Fibroblast of peridontal ligament (primary cell): ENCODE measurements at regions not wholly inside any gene's neighbourhood (a gene's known extent, or its start where the extent isn't known, plus 50 kb on each side); places are given as distances from the start of the nearest gene placed in this dataset.

Source experiments
- DNase-seq: peaks from one replicate; pipeline ENCODE4 v3.0.0-alpha.2; 2010; ENCODE audit errors: extremely low read depth

DNA sequence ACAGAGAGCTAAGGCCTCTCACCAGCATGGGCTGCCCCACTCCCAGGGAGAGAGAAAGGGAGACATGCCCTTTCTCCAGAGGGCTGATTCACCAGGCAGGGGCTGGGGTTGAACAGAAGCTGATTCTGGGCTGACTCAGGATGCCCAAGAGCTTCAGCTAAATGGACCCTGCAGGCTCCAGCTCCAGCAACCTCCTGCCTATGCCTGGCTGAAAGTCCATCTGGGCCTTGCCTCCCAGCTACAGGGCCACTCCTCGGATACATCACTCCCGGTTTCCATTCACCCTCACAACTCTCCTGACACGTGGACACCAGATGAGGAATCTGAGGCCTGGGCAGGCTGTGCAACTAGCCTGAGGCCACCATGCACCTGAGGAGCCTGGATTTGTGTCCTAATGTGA, 215.5 kb downstream of the BUD13 start:
- DNase-seq, result no peak

DNA sequence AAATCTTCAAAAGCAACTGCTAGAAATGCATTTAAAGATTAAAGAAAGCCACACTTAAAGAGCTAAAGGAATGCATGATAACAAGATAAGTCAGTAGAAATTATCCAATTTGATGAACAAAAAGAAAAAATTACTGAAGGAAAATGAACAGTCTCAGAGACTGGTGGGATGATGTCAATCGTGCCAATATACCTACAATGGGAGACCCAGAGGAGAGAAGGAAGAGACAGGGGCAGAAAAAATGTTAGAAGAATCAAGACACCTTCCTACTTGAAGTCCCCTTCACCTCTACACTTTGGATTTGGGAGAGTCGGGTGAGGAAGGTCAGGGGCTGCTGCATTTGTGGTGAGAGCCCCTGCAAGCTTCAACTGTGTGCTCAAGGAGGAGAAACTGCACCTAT, 216.3 kb downstream of the BUD13 start:
- DNase-seq, result no peak

DNA sequence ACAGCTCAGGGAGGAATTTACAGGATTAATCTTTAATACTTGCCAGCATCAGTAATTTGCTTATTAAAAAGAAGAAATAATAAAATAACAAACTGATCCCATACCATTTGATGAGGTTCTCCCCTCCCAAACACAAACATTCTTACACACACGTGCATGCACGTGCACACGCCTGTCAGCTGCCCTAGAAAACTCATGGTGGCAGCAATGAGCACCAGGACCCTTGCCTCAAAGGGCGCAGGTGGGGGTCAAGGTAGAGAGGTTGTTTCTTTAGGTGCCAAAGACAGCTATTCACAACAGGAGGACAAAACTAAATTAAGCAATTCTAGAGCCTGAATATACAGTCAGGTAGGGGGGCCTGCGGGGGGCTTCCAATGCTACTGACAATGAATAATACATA, 219.3 kb downstream of the BUD13 start:
- DNase-seq, result no peak

DNA sequence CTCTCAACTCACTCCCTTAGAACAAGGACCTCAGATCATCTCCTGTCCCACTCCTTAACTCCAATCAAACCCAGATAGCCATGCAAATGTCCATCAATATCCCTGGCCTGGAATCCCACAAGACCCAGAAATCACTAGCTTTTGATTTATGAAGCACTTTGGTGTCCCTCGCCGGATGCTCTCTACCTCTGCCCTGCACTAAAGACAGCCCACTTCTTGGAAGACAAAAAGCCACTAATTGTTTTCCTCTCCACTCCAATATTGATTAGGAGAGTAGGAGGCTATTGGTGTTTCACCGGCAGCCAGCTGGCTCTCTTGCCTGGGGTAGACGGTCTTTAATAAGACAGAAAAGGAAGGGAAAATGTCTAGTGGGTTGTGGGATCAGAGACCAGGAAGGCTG, 221.2 kb downstream of the BUD13 start:
- no peak for DNase-seq

DNA sequence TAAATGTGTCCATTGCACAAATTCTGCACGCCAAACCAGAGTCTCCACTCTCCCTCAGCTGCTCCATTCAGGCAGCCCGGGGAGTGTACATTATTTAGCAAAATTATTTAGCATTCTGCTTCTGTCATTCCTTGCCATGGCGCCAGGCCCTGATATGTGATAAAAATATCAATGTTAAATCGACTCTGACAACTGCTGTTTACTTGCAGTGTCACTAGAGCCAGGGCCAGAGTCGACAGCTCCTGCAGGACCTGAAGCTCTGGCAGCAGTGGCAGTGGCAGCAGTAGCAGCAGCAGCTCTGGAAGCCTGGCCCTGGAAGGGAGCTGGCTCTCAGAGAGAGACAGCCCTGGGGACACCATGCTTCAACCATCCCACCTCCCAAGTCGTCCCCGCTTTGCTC, 224.5 kb downstream of the BUD13 start:
- DNase-seq, result no peak

DNA sequence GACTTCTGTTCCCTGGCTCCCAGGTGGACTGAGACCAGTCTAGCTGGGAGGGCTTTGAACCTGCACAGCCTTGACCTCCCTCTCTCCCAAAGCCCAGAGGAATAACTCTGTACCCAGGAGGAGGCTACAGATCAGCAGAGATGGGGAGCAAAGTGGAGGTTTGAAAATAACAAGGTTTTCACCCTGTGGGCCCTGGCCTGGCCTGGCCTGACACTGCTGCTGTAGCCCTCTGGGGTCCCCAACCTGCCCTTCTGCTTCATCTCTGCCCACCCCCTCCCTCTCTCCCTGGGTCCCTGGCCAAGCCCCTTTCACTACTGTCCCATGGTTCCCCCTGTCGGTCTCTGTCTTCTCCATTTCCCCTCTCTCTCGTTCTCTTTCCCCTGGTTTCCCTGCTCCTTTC, 225.2 kb downstream of the BUD13 start:
- DNase-seq, result no peak

DNA sequence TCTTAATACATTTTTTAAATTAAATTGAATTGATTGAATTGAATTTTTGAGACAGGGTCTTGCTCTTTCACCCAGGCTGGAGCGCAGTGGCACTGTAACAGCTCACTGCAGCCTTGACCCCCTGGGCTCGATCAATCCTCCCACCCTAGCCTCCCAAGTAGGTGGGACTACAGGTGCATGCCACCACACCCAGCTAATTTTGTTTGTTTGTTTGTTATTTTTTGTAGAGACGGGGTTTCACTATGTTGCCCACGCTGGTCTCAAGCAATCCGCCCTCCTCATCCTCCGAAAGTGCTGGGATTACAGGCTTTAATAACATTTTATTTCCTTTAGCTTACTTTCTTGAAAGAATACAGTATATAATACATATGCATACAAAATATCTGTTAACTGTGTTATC, 226.9 kb downstream of the BUD13 start:
- DNase-seq, result no peak

DNA sequence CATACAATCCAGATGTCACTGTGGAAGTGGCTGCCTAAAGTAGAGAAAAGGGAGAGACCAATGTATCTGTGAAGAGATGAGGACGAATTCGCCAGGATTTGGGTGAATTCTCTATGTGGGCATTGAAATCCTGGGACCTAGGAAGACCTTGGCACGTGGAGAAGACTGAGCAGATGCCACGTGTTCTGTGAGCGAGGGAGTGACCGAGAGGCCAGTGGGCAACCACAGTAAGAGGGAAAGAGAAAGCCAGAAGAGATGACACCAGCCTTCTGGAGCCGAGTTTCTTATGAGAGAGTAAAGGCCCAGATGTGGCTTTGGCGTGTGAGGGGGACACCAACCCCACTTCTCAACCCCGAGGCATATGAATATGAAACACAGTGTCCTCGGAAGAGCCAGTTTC, 228.1 kb downstream of the BUD13 start:
- DNase-seq, result no peak

DNA sequence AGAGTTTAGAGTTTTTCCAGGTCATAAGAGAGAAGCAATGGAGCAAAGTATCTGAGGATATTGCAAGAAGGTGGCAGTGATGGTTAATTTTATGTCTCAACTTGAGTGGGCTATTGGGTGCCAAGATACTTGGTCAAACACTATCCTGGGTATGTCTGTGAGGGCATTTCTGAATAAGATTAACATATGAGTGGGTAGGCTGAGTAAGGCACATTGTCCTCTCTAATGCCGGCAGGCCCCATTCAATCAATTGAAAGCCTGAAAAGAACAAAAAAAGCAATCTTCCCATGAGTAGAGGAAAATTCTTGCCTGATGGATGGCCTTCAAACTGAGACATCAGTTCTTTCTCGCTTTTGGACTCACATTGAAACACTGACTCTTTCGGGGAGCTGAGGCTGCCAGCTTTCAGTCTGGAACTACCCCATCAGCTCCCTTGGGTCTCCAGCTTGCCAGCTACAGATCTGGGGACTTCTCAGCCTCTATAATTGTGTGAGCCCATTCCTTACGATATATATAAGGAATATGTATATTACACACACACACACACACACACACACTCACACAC, 228.8 kb downstream of the BUD13 start:
- DNase-seq, result no peak

DNA sequence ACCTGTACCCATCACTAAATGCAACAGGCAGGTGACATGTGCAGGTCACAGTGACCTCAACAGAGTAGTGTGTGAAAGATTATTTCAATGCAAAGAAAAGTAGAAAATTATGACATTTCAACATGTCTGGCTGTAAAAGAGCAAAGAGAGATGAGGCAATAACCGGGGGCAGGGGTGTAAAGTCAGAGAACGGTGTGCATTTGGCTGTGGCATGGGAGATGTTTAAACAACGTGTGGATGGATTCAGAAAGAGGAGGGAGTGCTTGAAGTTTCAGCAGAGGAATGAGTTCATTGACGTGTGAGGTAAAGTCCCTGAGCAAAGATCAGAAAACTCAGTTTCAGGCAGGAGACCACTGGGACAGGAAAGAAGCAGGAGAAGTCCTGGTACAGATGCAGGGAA, 229.7 kb downstream of the BUD13 start:
- no peak for DNase-seq

DNA sequence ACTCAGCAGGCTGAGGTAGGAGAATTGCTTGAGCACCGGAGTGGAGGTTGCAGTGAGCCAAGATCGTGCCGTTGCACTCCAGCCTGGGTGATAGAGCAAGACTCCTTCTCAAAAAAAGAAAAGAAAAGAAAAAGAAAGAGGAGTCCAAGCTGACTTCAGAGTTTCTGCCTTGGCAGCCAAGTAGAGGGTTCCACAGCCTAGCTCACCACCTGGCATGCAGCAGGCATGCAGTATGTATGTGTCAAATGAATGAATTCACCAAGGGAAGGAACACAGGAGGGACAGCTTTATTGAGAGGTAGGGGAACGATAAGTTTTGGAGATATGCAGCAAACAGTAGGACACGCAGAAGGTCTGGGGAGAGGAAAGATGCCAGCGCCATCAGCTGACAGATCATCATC, 230.4 kb downstream of the BUD13 start:
- no peak for DNase-seq

DNA sequence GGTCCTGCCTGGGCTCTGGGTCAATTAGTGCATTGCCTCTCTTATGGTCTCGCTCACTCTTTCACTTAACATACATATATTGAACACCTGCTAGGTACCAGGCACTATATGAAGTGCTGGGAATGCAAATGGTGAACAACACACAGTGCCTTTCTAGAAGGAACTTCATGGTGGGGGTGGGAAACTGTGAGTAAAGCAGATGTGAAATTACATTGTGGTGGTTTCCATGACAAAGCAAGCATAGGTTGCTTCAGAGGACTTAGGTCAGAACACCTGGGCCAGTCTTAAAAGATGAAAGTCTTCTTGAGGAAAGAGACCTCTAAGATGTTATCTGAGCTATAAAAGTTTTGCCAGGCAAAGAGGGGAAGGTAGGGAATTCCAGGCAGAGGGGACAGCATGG, 231.3 kb downstream of the BUD13 start:
- DNase-seq, result no peak

DNA sequence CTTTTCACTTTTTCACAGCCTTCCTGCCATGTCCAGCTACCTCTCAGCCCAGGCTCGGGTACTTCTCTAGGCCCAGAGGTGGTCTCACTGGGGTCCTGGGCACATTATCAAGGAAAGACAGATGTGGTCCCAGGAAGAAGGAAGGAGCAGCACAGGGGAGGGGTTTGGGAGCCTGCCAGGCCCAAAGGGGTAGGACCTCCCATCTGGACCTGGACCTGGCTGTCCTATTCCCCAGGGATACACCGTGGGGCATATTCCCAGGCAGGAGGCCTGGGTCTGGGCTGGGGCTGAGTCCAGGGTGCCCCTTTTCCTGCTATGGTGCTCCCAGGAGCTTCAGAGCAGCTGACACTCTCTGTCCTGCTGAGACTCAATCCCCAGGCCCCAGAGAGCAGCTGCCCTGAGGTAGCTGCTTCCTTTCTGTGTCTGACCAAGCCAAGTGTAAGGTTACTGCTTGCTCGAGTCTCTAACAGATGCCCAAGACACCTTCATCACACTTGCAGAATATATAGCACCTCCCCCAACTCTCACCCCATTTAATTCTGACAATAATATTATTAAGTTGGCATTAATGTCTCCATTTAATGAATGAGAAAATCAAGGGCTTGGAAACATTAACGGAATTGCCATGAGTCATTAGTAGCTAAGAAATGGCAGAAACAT, 232.0 kb downstream of the BUD13 start:
- no peak for DNase-seq

DNA sequence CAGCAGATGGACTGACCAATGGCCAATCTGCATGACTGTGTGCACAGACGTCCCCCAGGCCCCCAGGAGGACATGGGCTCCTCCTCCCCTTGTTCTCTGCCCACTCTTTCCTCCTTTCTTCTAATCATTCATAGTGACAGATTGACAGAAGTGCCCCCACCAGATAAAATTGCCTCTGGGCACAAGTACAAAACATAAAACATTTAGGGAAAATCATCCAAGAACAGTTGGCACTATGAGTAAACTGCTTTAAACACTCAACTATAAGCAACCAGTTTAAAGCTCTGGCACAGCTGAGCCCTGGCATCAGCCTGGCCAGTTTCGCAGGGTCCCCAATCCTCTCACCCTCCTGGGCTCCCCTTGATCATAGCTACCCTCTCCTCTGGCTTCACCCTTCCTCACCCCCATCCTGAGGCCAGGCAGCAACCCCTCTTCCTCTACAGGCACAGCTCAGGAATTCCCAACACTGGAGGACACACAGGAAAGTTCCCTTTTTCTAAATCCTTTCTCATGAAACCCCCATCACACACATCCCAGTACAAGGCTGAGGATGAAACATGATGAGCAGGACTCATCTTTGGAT, 232.9 kb downstream of the BUD13 start:
- no peak for DNase-seq

DNA sequence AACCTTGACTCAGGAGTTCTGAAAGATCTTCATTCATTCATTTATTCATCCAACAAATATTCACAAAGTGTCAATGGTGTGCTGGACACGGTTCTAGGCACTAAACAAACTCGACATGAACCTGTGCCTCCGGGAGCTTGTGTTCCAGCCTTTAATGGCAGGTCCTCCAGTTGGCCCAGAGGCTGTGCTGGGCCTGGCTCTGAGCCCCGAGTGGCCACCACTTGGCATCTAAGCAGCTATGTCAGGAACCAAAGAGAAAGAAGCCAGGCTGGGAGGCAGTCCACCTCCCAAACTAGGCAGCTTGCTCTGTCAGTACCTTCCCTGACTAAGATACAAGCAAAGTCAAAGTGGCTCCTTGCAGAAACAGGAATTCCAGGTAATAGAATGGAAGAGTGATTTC, 233.6 kb downstream of the BUD13 start:
- DNase-seq, result no peak

DNA sequence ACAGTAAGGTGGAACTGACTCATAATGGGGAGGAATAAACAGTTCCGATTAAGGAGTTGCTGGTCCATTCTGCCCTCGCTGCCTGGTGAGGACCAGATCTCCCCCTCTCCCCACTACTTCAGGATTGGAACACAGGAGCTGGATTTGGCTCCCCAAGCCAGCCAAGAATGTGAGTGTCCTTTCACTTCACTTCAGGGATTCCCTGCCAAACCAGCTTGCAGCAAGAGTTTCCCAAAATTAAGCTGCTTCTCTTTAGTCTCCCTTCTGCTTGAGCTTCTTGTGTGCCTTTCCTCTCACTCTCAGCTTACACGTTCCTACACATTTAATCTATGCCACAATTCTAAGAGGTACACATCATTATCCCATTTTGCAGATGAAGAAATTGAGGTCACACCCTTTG, 234.1 kb downstream of the BUD13 start:
- DNase-seq, result no peak

DNA sequence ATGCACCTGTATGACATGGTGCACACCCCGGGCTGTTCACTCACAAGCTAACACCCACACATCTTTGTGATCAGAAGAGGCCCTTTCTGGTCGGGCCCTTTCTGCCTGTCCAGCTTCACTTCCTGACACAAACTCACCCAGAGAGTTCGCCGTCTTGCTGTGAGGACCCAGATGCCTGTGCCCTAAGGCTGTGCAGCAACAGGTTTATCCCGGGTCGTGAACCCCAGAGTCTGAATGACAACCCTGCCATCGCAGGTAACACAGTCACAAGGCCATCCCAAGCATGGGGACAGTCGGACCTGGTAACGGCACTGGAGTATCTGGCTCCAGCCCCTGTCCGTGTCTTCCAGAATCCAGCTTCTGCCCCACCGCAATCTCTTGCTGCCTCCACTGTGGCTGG, 235.1 kb downstream of the BUD13 start:
- no peak for DNase-seq

DNA sequence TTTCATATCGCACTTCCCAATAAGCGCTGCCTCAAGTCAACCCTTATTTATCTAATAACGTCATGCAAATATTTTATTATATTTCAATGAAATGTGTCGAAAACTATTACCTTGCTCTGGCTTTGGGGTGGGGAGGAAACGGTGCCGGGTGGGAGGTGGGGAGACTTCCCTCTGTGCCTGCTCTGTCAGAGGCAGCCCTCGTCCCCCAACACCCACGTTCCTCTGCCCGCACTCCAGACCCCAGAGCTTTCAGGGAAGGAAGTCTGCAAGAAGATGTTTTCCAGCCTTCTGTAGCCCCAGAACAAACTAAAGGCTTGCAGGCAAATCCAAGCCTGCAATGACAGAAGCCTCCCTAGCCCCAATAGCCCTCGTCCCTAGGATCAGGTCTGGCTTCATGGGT, 235.7 kb downstream of the BUD13 start:
- DNase-seq, result no peak

DNA sequence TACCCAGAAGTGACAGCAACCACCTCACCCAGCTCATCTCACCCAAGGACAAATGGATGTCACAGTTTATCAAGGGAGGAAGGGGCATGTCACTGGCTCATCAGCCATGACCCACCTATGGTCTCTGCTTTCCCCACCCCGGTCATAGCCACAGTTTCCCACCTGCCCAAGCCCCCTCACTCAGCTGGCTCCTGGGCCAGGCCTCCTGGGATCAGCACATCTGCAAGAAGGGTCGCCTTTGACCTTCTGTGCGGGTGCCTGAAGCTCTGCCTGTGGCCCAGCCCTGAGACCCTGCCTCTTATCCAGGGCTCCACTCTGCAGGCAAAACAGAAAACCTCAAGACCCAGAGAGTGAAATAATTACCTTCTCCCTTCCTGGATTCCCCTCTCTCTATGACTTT, 236.4 kb downstream of the BUD13 start:
- no peak for DNase-seq

DNA sequence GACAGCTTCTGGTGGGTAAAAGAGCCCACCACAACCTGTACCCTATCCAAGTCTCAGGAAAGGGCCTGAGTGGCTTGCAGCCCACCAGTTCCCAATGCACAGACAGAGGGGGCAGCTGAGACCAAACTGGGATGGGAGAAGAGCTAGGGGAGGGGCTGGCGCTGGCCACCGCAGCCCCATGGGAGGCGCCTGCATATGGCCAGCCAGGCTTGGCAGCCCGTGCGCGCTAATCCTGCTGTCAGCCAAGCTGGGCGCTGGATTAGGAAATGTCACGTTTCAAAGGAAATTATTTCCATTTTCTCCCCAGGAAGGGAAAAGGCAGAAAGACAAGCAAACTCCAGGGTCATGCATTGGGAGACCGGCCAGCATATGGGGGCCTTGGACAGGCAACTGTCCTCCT, 236.8 kb downstream of the BUD13 start:
- DNase-seq, result no peak

DNA sequence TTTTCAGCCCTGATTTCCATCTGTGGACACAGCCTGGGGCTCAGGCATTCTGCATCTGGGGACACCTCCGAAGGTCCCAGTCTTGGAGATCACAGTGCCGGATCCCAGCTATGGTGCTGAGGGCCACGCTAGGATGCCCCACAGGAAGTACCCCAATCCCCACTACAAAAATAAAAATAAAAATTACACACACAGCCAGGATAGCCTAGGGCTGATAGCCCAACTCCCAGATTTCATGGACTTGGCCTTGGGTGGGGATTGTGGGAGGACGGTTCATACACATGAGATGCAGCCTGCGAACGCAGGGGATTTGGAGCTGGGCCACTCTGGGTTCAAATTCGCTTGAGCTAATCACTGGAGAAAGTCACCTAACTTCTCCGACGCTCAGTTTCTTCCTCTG, 237.7 kb downstream of the BUD13 start:
- no peak for DNase-seq

DNA sequence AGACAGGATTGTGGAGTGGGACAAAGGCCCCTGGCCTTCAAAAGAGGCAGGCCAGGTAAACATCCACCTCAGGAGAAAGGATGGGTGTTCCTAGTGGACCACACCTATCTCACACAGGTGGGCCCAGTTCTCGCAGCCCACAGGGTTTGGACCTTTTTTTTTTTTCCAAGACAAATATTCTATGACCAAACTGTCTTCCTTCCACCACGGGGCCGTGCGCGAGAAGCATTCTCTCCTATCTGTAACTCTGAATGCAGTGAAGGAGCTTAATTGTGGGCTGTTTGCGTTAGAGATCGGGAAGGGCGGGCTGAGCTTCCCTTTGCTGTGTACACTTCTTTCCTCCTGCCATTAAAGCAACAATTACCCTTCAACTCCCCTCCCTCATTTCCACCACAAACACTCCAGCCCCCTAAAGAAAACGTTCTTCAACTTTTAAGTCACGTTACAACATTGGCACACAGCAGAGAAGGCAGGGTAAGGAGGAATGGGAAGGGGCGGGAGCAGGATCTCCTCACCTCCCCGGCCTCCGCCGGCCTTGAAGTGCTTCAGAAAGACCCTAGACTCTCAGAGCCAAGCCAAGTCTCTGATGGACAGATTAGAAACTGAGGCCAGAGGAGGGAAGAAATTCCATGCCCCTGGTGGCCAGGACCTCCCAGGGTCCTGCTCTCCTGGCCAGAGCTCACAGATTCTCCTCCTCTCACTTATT, 238.4 kb downstream of the BUD13 start:
- DNase-seq, result no peak

DNA sequence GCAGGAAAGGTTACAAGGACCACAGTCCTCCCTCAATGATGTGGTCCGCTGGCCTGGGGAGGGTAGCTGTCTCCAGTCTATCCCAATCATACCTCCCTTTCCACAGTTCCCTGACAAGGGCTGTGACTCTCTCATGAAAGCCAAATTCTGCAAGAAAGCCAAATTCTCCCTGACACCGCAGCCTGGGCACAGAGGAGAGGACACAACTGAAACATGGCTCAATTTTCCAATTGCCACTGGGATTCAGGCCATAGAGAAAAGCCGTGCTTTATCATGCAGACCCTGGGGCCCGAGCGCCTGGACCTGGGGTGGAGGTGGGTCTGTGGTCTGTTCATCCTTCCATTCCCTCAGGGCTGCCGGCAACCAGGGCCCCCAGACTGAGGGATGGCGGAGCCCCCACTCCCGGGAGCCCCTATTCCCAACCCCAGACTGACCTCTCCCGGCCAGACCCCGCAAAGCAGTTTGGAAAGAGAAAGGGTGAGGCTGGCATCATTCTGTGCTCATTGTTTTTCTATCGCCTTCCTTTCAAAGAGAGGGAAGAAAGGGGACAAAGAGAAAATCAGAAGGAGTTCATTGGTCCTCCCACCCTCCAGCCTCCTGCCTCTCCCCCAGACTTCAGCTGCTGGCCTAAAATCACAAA, 239.5 kb downstream of the BUD13 start:
- no peak for DNase-seq
